ENCODE measurements at regions not wholly inside any gene's neighbourhood (a gene's known extent, or its start where the extent isn't known, plus 50 kb on each side); places are given as distances from the start of the nearest gene placed in this dataset.

DNA sequence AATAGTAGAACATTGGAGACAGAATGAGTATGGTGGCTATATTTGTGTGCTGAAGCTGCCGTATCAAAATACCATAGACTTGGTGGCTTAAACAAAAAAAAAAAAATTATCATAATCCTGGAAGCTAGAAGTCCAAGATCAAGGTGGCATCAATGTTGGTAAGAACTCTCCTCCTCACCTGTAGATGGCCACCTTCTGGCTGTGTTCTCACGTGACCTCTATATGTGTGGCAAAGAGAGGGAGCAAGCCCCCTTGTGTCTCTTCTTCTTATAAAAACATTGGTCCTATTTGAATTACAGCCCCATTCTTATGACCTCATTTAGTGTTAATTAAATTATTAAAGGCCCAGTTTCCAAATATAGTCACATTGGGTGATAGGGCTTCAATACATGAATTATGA, 1640.9 kb upstream of the PCDH7 start:
- TF ChIP-seq POLR2A (IDR thresholded peaks at IDR 0.05) (no peak), POLR2AphosphoS5 (IDR thresholded peaks at IDR 0.05) (no peak)
- TF ChIP-seq, protein P1, sequence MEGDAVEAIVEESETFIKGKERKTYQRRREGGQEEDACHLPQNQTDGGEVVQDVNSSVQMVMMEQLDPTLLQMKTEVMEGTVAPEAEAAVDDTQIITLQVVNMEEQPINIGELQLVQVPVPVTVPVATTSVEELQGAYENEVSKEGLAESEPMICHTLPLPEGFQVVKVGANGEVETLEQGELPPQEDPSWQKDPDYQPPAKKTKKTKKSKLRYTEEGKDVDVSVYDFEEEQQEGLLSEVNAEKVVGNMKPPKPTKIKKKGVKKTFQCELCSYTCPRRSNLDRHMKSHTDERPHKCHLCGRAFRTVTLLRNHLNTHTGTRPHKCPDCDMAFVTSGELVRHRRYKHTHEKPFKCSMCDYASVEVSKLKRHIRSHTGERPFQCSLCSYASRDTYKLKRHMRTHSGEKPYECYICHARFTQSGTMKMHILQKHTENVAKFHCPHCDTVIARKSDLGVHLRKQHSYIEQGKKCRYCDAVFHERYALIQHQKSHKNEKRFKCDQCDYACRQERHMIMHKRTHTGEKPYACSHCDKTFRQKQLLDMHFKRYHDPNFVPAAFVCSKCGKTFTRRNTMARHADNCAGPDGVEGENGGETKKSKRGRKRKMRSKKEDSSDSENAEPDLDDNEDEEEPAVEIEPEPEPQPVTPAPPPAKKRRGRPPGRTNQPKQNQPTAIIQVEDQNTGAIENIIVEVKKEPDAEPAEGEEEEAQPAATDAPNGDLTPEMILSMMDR (IDR thresholded peaks at IDR 0.05) = no peak
